ENCODE measurements at regions not wholly inside any gene's neighbourhood (a gene's known extent, or its start where the extent isn't known, plus 50 kb on each side); places are given as distances from the start of the nearest gene placed in this dataset.
A peak's percentile ranks its signal among the peaks of the same experiment; 100 is the strongest.

- no peak overlapping the region for H3K4me3 ChIP-seq (ENCODE audit: low read depth, low read length)
- no peak for TF ChIP-seq CTCF (IDR thresholded peaks at IDR 0.05; ENCODE audit: insufficient read depth, low read length)
- DNase-seq (ENCODE audit: low read depth): no peak
Observed at GRCh38 chr17:68686108-68686988, 85.2 kb upstream of the FAM20A start.

GRCh38 chr17:68684949-68685357, 83.8 kb upstream of the FAM20A start:
- no peak overlapping the region for H3K4me3 ChIP-seq (ENCODE audit: low read depth, low read length)
- peak; percentile 96 for DNase-seq (ENCODE audit: low read depth)
- TF ChIP-seq CTCF (IDR thresholded peaks at IDR 0.05; ENCODE audit: insufficient read depth, low read length): no peak

GRCh38 chr17:68682903-68683302, 81.7 kb upstream of the FAM20A start:
- no peak for DNase-seq (ENCODE audit: low read depth)
- no peak overlapping the region for H3K4me3 ChIP-seq (ENCODE audit: low read depth, low read length)
- no peak for TF ChIP-seq CTCF (IDR thresholded peaks at IDR 0.05; ENCODE audit: insufficient read depth, low read length)

- H3K4me3 ChIP-seq (ENCODE audit: low read depth, low read length): no peak overlapping the region
- DNase-seq (ENCODE audit: low read depth): no peak
- no peak for TF ChIP-seq CTCF (IDR thresholded peaks at IDR 0.05; ENCODE audit: insufficient read depth, low read length)
Observed at GRCh38 chr17:68679882-68680281, 78.7 kb upstream of the FAM20A start.

GRCh38 chr17:68676856-68677255, 75.7 kb upstream of the FAM20A start:
- no peak for TF ChIP-seq CTCF (IDR thresholded peaks at IDR 0.05; ENCODE audit: insufficient read depth, low read length)
- H3K4me3 ChIP-seq (ENCODE audit: low read depth, low read length): no peak overlapping the region
- no peak for DNase-seq (ENCODE audit: low read depth)

GRCh38 chr17:68675723-68676122, 74.6 kb upstream of the FAM20A start:
- DNase-seq (ENCODE audit: low read depth): no peak
- TF ChIP-seq CTCF (IDR thresholded peaks at IDR 0.05; ENCODE audit: insufficient read depth, low read length): no peak

More at GRCh38 chr17:68675723-68676122, 74.6 kb upstream of the FAM20A start:
- H3K4me3 ChIP-seq (ENCODE audit: low read depth, low read length): no peak overlapping the region

Data from fibroblast of the aortic adventitia (primary cell).